WTC11 (cell line): ENCODE measurements at regions not wholly inside any gene's neighbourhood (a gene's known extent, or its start where the extent isn't known, plus 50 kb on each side); places are given as distances from the start of the nearest gene placed in this dataset.

Experiments
- ATAC-seq: fragments of 200-7000 bp; cut with Tn5 transposase; 2 replicates; pipeline ENCODE4 v1.10.0; 2021; ENCODE audit warnings: mild to moderate bottlenecking, moderate library complexity
- CTCF ChIA-PET: fragments of 300-600 bp; sonication (Branson Sonifier 250); formaldehyde crosslinking; loops from one replicate; lab custom pipeline; 2021; ENCODE audit warnings: antibody characterized with exemption; lab: Charles Lee
- POLR2A ChIA-PET: fragments of 350-600 bp; sonication (Branson Sonifier 250); formaldehyde crosslinking; loops from one replicate; lab custom pipeline; 2021; ENCODE audit warnings: antibody characterized with exemption; lab: Charles Lee
- DNase-seq: peaks from one replicate; pipeline ENCODE4 v3.0.0; 2021; ENCODE audit warnings: low spot score
- H3K27ac Mint-ChIP-seq: 2 replicates; pipeline ENCODE4 v1.8.0; 2021; ENCODE audit warnings: mixed read lengths
- H3K27me3 Mint-ChIP-seq: 2 replicates; pipeline ENCODE4 v1.8.0; 2021; ENCODE audit warnings: low read depth, mild to moderate bottlenecking, moderate library complexity, mixed read lengths
- H3K36me3 Mint-ChIP-seq: 2 replicates; pipeline ENCODE4 v1.8.0; 2021; ENCODE audit warnings: mixed read lengths
- H3K4me1 Mint-ChIP-seq: 2 replicates; pipeline ENCODE4 v1.8.0; 2022; ENCODE audit warnings: mixed read lengths
- H3K4me3 Mint-ChIP-seq: 2 replicates; pipeline ENCODE4 v1.8.0; 2021; ENCODE audit warnings: mild to moderate bottlenecking, moderate library complexity, mixed read lengths
- H3K9me3 Mint-ChIP-seq: 2 replicates; pipeline ENCODE4 v1.8.0; 2021; ENCODE audit warnings: mixed read lengths
- CREB1 ChIP-seq: sonication (generic); formaldehyde crosslinking; IDR thresholded peaks from 2 replicates; pipeline ENCODE4 v1.8.0; 2023; ENCODE audit warnings: mild to moderate bottlenecking, missing genetic modification reagents
- FOXP4 ChIP-seq: sonication (generic); formaldehyde crosslinking; IDR thresholded peaks from 2 replicates; pipeline ENCODE4 v1.8.0; 2022; ENCODE audit warnings: mild to moderate bottlenecking, missing genetic modification reagents
- JAZF1 ChIP-seq: fragments of 250-450 bp; sonication (Bioruptor Pico); IDR thresholded peaks from 2 replicates; pipeline ENCODE4 v1.9.0; 2021; ENCODE audit warnings: moderate library complexity, mild to moderate bottlenecking, inconsistent platforms
- NFYB ChIP-seq: sonication (generic); formaldehyde crosslinking; conservative IDR thresholded peaks from 2 replicates; pipeline ENCODE4 v1.8.0; 2022; ENCODE audit warnings: low read depth, missing genetic modification reagents
- NR2C2 ChIP-seq: sonication (generic); formaldehyde crosslinking; IDR thresholded peaks from 2 replicates; pipeline ENCODE4 v1.8.0; 2022; ENCODE audit warnings: mild to moderate bottlenecking, missing genetic modification reagents
- RELA ChIP-seq: sonication (generic); formaldehyde crosslinking; IDR thresholded peaks from 2 replicates; pipeline ENCODE4 v1.8.1; 2022; ENCODE audit warnings: missing genetic modification reagents, mild to moderate bottlenecking, borderline replicate concordance
- SP1 ChIP-seq: sonication (generic); formaldehyde crosslinking; conservative IDR thresholded peaks from 2 replicates; pipeline ENCODE4 v1.8.1; 2022; ENCODE audit warnings: missing genetic modification reagents
- TCF7 ChIP-seq: sonication (generic); formaldehyde crosslinking; IDR thresholded peaks from 2 replicates; pipeline ENCODE4 v1.8.0; 2022; ENCODE audit warnings: mild to moderate bottlenecking, low read depth, missing genetic modification reagents, moderate library complexity
- USF1 ChIP-seq: sonication (generic); formaldehyde crosslinking; IDR thresholded peaks from 2 replicates; pipeline ENCODE4 v1.8.0; 2022; ENCODE audit warnings: mild to moderate bottlenecking, missing genetic modification reagents
- ZNF121 ChIP-seq: sonication (generic); formaldehyde crosslinking; IDR thresholded peaks from 2 replicates; pipeline ENCODE4 v1.8.0; 2023; ENCODE audit warnings: missing genetic modification reagents
- ZNF138 ChIP-seq: sonication (generic); formaldehyde crosslinking; conservative IDR thresholded peaks from 2 replicates; pipeline ENCODE4 v1.8.1; 2022; ENCODE audit warnings: mild to moderate bottlenecking, moderate library complexity, missing genetic modification reagents
- ZNF512 ChIP-seq: sonication (generic); formaldehyde crosslinking; IDR thresholded peaks from 2 replicates; pipeline ENCODE4 v1.8.1; 2022; ENCODE audit warnings: missing genetic modification reagents, borderline replicate concordance
- ZNF671 ChIP-seq: fragments of 250-450 bp; sonication (Bioruptor Pico); IDR thresholded peaks from 2 replicates; pipeline ENCODE4 v1.8.0; 2021; ENCODE audit warnings: mild to moderate bottlenecking
- TF ChIP-seq, protein P1 (sequence below): sonication (generic); formaldehyde crosslinking; IDR thresholded peaks from 2 replicates; pipeline ENCODE4 v1.8.1; 2022; ENCODE audit warnings: mild to moderate bottlenecking, moderate library complexity, missing genetic modification reagents
- TF ChIP-seq, protein P2 (sequence below): sonication (generic); formaldehyde crosslinking; IDR thresholded peaks from 2 replicates; pipeline ENCODE4 v1.8.0; 2023; ENCODE audit warnings: missing genetic modification reagents, mild to moderate bottlenecking, borderline replicate concordance
- TF ChIP-seq, protein P3 (sequence below): fragments of 200-600 bp; IDR thresholded peaks from 2 replicates; pipeline ENCODE4 v1.8.0; 2022; ENCODE audit warnings: antibody characterized with exemption

- no peak for DNase-seq
- Mint-ChIP-seq H3K9me3 (peaks cover 49% of the 10 kb centered on the region), H3K27me3 (no peaks in the 10 kb centered on the region; the same call in none of the 2 replicates), H3K27ac (no peak overlapping the region), H3K4me1 (no peaks in the 10 kb centered on the region), H3K36me3 (peaks cover 30% of the 10 kb centered on the region), H3K4me3 (no peak overlapping the region)
- TF ChIP-seq FOXP4 (CRISPR knock-in tag) (no peak), ZNF121 (no peak)
- TF ChIP-seq, protein P1, sequence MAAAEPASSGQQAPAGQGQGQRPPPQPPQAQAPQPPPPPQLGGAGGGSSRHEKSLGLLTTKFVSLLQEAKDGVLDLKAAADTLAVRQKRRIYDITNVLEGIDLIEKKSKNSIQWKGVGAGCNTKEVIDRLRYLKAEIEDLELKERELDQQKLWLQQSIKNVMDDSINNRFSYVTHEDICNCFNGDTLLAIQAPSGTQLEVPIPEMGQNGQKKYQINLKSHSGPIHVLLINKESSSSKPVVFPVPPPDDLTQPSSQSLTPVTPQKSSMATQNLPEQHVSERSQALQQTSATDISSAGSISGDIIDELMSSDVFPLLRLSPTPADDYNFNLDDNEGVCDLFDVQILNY: no peak
- POLR2A ChIA-PET: no interaction called here
- CTCF ChIA-PET: no interaction called here
- no peak for ATAC-seq
Observed at GRCh38 chr7:156021471-156021870, 209.2 kb upstream of the SHH start.

- Mint-ChIP-seq H3K36me3 (peaks cover 33% of the 10 kb centered on the region), H3K9me3 (peaks cover 49% of the 10 kb centered on the region), H3K4me1 (no peaks in the 10 kb centered on the region), H3K4me3 (no peak overlapping the region), H3K27ac (no peak overlapping the region), H3K27me3 (no peaks in the 10 kb centered on the region; the same call in none of the 2 replicates)
- no peak for ATAC-seq
- POLR2A ChIA-PET: no interaction called here
- TF ChIP-seq NFYB (no peak), USF1 (CRISPR knock-in tag) (no peak), RELA (no peak), JAZF1 (CRISPR knock-in tag) (no peak), CREB1 (CRISPR knock-in tag) (no peak), SP1 (CRISPR knock-in tag) (no peak), TCF7 (CRISPR knock-in tag) (no peak), NR2C2 (CRISPR knock-in tag) (no peak), ZNF512 (no peak), ZNF138 (CRISPR knock-in tag) (no peak), ZNF671 (CRISPR knock-in tag) (no peak)
- TF ChIP-seq, protein P2, sequence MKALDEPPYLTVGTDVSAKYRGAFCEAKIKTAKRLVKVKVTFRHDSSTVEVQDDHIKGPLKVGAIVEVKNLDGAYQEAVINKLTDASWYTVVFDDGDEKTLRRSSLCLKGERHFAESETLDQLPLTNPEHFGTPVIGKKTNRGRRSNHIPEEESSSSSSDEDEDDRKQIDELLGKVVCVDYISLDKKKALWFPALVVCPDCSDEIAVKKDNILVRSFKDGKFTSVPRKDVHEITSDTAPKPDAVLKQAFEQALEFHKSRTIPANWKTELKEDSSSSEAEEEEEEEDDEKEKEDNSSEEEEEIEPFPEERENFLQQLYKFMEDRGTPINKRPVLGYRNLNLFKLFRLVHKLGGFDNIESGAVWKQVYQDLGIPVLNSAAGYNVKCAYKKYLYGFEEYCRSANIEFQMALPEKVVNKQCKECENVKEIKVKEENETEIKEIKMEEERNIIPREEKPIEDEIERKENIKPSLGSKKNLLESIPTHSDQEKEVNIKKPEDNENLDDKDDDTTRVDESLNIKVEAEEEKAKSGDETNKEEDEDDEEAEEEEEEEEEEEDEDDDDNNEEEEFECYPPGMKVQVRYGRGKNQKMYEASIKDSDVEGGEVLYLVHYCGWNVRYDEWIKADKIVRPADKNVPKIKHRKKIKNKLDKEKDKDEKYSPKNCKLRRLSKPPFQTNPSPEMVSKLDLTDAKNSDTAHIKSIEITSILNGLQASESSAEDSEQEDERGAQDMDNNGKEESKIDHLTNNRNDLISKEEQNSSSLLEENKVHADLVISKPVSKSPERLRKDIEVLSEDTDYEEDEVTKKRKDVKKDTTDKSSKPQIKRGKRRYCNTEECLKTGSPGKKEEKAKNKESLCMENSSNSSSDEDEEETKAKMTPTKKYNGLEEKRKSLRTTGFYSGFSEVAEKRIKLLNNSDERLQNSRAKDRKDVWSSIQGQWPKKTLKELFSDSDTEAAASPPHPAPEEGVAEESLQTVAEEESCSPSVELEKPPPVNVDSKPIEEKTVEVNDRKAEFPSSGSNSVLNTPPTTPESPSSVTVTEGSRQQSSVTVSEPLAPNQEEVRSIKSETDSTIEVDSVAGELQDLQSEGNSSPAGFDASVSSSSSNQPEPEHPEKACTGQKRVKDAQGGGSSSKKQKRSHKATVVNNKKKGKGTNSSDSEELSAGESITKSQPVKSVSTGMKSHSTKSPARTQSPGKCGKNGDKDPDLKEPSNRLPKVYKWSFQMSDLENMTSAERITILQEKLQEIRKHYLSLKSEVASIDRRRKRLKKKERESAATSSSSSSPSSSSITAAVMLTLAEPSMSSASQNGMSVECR: no peak
- TF ChIP-seq, protein P3, sequence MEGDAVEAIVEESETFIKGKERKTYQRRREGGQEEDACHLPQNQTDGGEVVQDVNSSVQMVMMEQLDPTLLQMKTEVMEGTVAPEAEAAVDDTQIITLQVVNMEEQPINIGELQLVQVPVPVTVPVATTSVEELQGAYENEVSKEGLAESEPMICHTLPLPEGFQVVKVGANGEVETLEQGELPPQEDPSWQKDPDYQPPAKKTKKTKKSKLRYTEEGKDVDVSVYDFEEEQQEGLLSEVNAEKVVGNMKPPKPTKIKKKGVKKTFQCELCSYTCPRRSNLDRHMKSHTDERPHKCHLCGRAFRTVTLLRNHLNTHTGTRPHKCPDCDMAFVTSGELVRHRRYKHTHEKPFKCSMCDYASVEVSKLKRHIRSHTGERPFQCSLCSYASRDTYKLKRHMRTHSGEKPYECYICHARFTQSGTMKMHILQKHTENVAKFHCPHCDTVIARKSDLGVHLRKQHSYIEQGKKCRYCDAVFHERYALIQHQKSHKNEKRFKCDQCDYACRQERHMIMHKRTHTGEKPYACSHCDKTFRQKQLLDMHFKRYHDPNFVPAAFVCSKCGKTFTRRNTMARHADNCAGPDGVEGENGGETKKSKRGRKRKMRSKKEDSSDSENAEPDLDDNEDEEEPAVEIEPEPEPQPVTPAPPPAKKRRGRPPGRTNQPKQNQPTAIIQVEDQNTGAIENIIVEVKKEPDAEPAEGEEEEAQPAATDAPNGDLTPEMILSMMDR: no peak
- CTCF ChIA-PET: no interaction called here
- no peak for DNase-seq
Observed at GRCh38 chr7:156020566-156020965, 208.3 kb upstream of the SHH start.
